HFF-Myc (cell line): ENCODE measurements at regions not wholly inside any gene's neighbourhood (a gene's known extent, or its start where the extent isn't known, plus 50 kb on each side); places are given as distances from the start of the nearest gene placed in this dataset.

Experiments used
- DNase-seq: peaks from one replicate; pipeline ENCODE4 v3.0.0-alpha.2; 2011; ENCODE audit warnings: low read depth; ENCODE audit errors: extremely low read depth
- H3K4me3 ChIP-seq: replicated peaks from 2 replicates; pipeline ENCODE4 v1.5.1; 2011; ENCODE audit warnings: low read depth, mild to moderate bottlenecking, control low read depth, low read length
- CTCF ChIP-seq: IDR thresholded peaks from 2 replicates; pipeline ENCODE4 v1.5.1; 2012; ENCODE audit warnings: mild to moderate bottlenecking, low read depth, low read length, control low read depth; ENCODE audit errors: missing control alignments

- no peak overlapping the region for H3K4me3 ChIP-seq
- DNase-seq, result no peak
- no peak for TF ChIP-seq CTCF
These were observed 188.9 kb upstream of the ZNF618 start for GRCh38 chr9:113687107-113687679.

GRCh38 chr9:113687680-113688371, 188.3 kb upstream of the ZNF618 start:
- no peak overlapping the region for H3K4me3 ChIP-seq
- no peak for TF ChIP-seq CTCF
- DNase-seq, result no peak

- no peak overlapping the region for H3K4me3 ChIP-seq
- DNase-seq, result no peak
- TF ChIP-seq CTCF, result no peak
These were observed 185.9 kb upstream of the ZNF618 start for GRCh38 chr9:113690055-113690740.

GRCh38 chr9:113692256-113692655, 183.9 kb upstream of the ZNF618 start:
- H3K4me3 ChIP-seq, result no peak overlapping the region
- no peak for TF ChIP-seq CTCF
- no peak for DNase-seq

- no peak for DNase-seq
- TF ChIP-seq CTCF, result no peak
- no peak overlapping the region for H3K4me3 ChIP-seq
These were observed 181.2 kb upstream of the ZNF618 start for GRCh38 chr9:113694912-113695311.

- no peak for TF ChIP-seq CTCF
- no peak for DNase-seq
- H3K4me3 ChIP-seq, result no peak overlapping the region
These were observed 180.7 kb upstream of the ZNF618 start for GRCh38 chr9:113695440-113695851.
